Esophagus squamous epithelium (tissue), 4 donors: ENCODE measurements at regions not wholly inside any gene's neighbourhood (a gene's known extent, or its start where the extent isn't known, plus 50 kb on each side); places are given as distances from the start of the nearest gene placed in this dataset.

ENCODE experiments used
- POLR2A ChIP-seq, 4 donors: fragments of 450-650 bp; IDR thresholded peaks; one replicate each; pipeline ENCODE4 v1.6.1; 2017; ENCODE audit warnings: antibody characterized with exemption in 4 of 4, mild to moderate bottlenecking in 4 of 4, moderate library complexity in 3 of 4
- TF ChIP-seq, protein P1 (sequence below), 6 experiments: fragments of 450-650 bp in 4 of 6; fragments of 200-600 bp in 2 of 6; sonication (generic) in 2 of 6; IDR thresholded peaks; one replicate each; pipeline ENCODE4 v1.5.1; 2016 to 2019; ENCODE audit warnings: antibody characterized with exemption in 6 of 6, mild to moderate bottlenecking in 4 of 6, moderate library complexity in 4 of 6

DNA sequence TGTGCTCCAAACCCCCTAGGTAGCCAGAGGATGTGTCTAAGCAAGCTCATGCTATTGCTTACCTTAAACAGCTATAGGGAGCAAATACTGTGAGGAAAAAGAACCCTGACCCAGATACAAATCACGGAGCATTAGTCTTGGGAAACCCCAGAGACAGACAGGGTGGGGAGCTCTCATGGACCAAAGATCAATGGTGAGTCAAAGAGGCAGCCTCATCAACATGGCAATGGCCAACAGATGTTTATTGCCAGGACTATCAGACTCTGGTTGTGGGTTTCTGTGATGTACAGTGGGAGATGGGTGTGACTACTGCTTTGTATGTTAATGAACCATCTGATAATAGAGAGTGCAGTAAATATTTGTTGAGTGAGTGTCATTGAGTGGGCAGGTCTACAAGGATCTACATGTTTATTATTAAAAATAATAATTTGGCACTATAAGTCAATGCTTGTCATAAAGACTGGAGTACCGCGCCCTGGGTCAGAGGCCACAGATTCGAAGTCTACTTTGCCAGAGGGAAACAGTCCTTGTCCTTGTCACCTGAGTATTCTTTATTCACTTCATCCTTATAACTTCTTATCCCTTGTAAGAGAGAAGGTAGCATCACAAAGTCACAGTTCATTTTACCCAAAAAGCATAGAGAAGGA, 56.5 kb upstream of the RAI14 start:
- TF ChIP-seq, protein P1, sequence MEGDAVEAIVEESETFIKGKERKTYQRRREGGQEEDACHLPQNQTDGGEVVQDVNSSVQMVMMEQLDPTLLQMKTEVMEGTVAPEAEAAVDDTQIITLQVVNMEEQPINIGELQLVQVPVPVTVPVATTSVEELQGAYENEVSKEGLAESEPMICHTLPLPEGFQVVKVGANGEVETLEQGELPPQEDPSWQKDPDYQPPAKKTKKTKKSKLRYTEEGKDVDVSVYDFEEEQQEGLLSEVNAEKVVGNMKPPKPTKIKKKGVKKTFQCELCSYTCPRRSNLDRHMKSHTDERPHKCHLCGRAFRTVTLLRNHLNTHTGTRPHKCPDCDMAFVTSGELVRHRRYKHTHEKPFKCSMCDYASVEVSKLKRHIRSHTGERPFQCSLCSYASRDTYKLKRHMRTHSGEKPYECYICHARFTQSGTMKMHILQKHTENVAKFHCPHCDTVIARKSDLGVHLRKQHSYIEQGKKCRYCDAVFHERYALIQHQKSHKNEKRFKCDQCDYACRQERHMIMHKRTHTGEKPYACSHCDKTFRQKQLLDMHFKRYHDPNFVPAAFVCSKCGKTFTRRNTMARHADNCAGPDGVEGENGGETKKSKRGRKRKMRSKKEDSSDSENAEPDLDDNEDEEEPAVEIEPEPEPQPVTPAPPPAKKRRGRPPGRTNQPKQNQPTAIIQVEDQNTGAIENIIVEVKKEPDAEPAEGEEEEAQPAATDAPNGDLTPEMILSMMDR (IDR thresholded peaks at IDR 0.05): no peak
- TF ChIP-seq POLR2A (IDR thresholded peaks at IDR 0.05): no peak
